Ishikawa (cell line): ENCODE measurements at regions not wholly inside any gene's neighbourhood (a gene's known extent, or its start where the extent isn't known, plus 50 kb on each side); places are given as distances from the start of the nearest gene placed in this dataset.

Experiments used
- CEBPB ChIP-seq: IDR thresholded peaks from 2 replicates; pipeline ENCODE4 v1.6.1; 2012
- CREB1 ChIP-seq: IDR thresholded peaks from 2 replicates; pipeline ENCODE4 v1.6.1; 2012; ENCODE audit warnings: low read depth
- EGR1 ChIP-seq: IDR thresholded peaks from 2 replicates; pipeline ENCODE4 v1.6.1; 2012
- EP300 ChIP-seq: IDR thresholded peaks from 2 replicates; pipeline ENCODE4 v1.6.1; 2012; ENCODE audit warnings: borderline replicate concordance
- FOXM1 ChIP-seq: IDR thresholded peaks from 2 replicates; pipeline ENCODE4 v1.6.1; 2012; ENCODE audit warnings: low read depth, borderline replicate concordance
- MAX ChIP-seq: IDR thresholded peaks from 2 replicates; pipeline ENCODE4 v1.6.1; 2012
- NFIC ChIP-seq: IDR thresholded peaks from 2 replicates; pipeline ENCODE4 v1.6.1; 2012
- RAD21 ChIP-seq: IDR thresholded peaks from 2 replicates; pipeline ENCODE4 v1.6.1; 2012; ENCODE audit warnings: low read depth
- REST ChIP-seq: IDR thresholded peaks from 2 replicates; pipeline ENCODE4 v1.6.1; 2012; ENCODE audit warnings: low read depth, mild to moderate bottlenecking
- TAF1 ChIP-seq: IDR thresholded peaks from 2 replicates; pipeline ENCODE4 v1.6.1; 2012; ENCODE audit warnings: low read depth, mild to moderate bottlenecking
- TCF12 ChIP-seq: IDR thresholded peaks from 2 replicates; pipeline ENCODE4 v1.6.1; 2012; ENCODE audit warnings: low read depth
- TEAD4 ChIP-seq: IDR thresholded peaks from 2 replicates; pipeline ENCODE4 v1.6.1; 2012
- USF1 ChIP-seq: IDR thresholded peaks from 2 replicates; pipeline ENCODE4 v1.6.1; 2012
- YY1 ChIP-seq: IDR thresholded peaks from 2 replicates; pipeline ENCODE4 v1.6.1; 2012; ENCODE audit warnings: low read depth
- ZBTB7A ChIP-seq: IDR thresholded peaks from 2 replicates; pipeline ENCODE4 v1.6.1; 2012; ENCODE audit warnings: low read depth

GRCh38 chr10:2993636-2994035, 73.7 kb upstream of the PFKP start:
- TF ChIP-seq MAX = no peak
- no peak for TF ChIP-seq TCF12
- no peak for TF ChIP-seq YY1
- no peak for TF ChIP-seq USF1
- no peak for TF ChIP-seq ZBTB7A
- no peak for TF ChIP-seq NFIC
- TF ChIP-seq EGR1 = no peak
- no peak for TF ChIP-seq CREB1
- TF ChIP-seq RAD21 = no peak
- no peak for TF ChIP-seq TAF1
- no peak for TF ChIP-seq REST
- TF ChIP-seq FOXM1 = no peak
- TF ChIP-seq EP300 = no peak
- no peak for TF ChIP-seq CEBPB
- TF ChIP-seq TEAD4 = no peak

GRCh38 chr10:2992401-2993198, 74.7 kb upstream of the PFKP start:
- TF ChIP-seq TCF12 (no peak), FOXM1 (no peak), CREB1 (no peak), TAF1 (no peak), USF1 (no peak), EP300 (no peak), CEBPB (no peak), ZBTB7A (no peak), RAD21 (no peak), YY1 (no peak), MAX (no peak), EGR1 (no peak), NFIC (no peak), REST (no peak), TEAD4 (no peak)

GRCh38 chr10:2990764-2991163, 76.6 kb upstream of the PFKP start:
- TF ChIP-seq EGR1 = no peak
- TF ChIP-seq TCF12 = no peak
- TF ChIP-seq FOXM1 = no peak
- no peak for TF ChIP-seq EP300
- no peak for TF ChIP-seq REST
- TF ChIP-seq TEAD4 = no peak
- TF ChIP-seq USF1 = no peak
- no peak for TF ChIP-seq NFIC
- TF ChIP-seq TAF1 = no peak
- no peak for TF ChIP-seq CREB1
- no peak for TF ChIP-seq CEBPB
- no peak for TF ChIP-seq MAX
- TF ChIP-seq RAD21 = no peak
- no peak for TF ChIP-seq YY1
- TF ChIP-seq ZBTB7A = no peak
